Neural progenitor cell (in vitro differentiated cells): ENCODE measurements at regions not wholly inside any gene's neighbourhood (a gene's known extent, or its start where the extent isn't known, plus 50 kb on each side); places are given as distances from the start of the nearest gene placed in this dataset.

Source experiments
- DNase-seq: peaks from one replicate; pipeline ENCODE4 v3.0.0-alpha.2; 2016; ENCODE audit warnings: low spot score
- H2AFZ ChIP-seq: fragments of 200-600 bp; sonication (generic); replicated peaks from 2 replicates; pipeline ENCODE4 v1.6.1; 2016; ENCODE audit warnings: antibody characterized with exemption
- H3F3A ChIP-seq: fragments of 200-600 bp; sonication (generic); 2 replicates; pipeline ENCODE4 v1.6.1; 2016; ENCODE audit warnings: antibody characterized with exemption, low read depth
- H3K27ac ChIP-seq: fragments of 200-600 bp; sonication (generic); 2 replicates; pipeline ENCODE4 v1.5.1; 2016; ENCODE audit warnings: mild to moderate bottlenecking
- H3K27me3 ChIP-seq: fragments of 200-600 bp; sonication (generic); 2 replicates; pipeline ENCODE4 v1.6.1; 2016; ENCODE audit warnings: mild to moderate bottlenecking, moderate library complexity
- H3K36me3 ChIP-seq: fragments of 200-600 bp; sonication (generic); 2 replicates; pipeline ENCODE4 v1.5.1; 2016
- H3K4me1 ChIP-seq: fragments of 200-600 bp; sonication (generic); 2 replicates; pipeline ENCODE4 v1.6.1; 2016; ENCODE audit warnings: mixed run types
- H3K4me2 ChIP-seq: fragments of 200-600 bp; sonication (generic); 2 replicates; pipeline ENCODE4 v1.6.1; 2016
- H3K4me3 ChIP-seq: fragments of 200-600 bp; sonication (generic); 2 replicates; pipeline ENCODE4 v1.5.1; 2016
- H3K79me2 ChIP-seq: fragments of 200-600 bp; sonication (generic); 2 replicates; pipeline ENCODE4 v1.6.1; 2016; ENCODE audit warnings: low read depth
- H3K9ac ChIP-seq: fragments of 200-600 bp; sonication (generic); 2 replicates; pipeline ENCODE4 v1.6.1; 2016
- H3K9me3 ChIP-seq: fragments of 200-600 bp; sonication (generic); 2 replicates; pipeline ENCODE4 v1.5.1; 2016; ENCODE audit warnings: low read depth
- H4K20me1 ChIP-seq: fragments of 200-600 bp; sonication (generic); 2 replicates; pipeline ENCODE4 v1.6.1; 2016; ENCODE audit warnings: low read depth
- H3K27ac Mint-ChIP-seq: 3 replicates; pipeline ENCODE4 v1.8.0; 2021; ENCODE audit warnings: mixed read lengths
- H3K27me3 Mint-ChIP-seq: 2 replicates; pipeline ENCODE4 v1.8.0; 2022; ENCODE audit warnings: low read depth, mild to moderate bottlenecking, inconsistent platforms, moderate library complexity, mixed read lengths; ENCODE audit not compliant: insufficient read depth
- H3K36me3 Mint-ChIP-seq: 3 replicates; pipeline ENCODE4 v1.8.0; 2021; ENCODE audit warnings: mixed read lengths
- H3K4me1 Mint-ChIP-seq: 3 replicates; pipeline ENCODE4 v1.8.0; 2021; ENCODE audit warnings: mixed read lengths
- H3K4me3 Mint-ChIP-seq: 3 replicates; pipeline ENCODE4 v1.8.0; 2021; ENCODE audit warnings: mild to moderate bottlenecking, moderate library complexity, mixed read lengths
- H3K9me3 Mint-ChIP-seq: 3 replicates; pipeline ENCODE4 v1.8.0; 2020; ENCODE audit warnings: mixed read lengths
- EZH2 ChIP-seq: fragments of 200-600 bp; sonication (generic); IDR thresholded peaks from 2 replicates; pipeline ENCODE4 v1.6.1; 2017; ENCODE audit warnings: antibody characterized with exemption, mild to moderate bottlenecking, moderate library complexity
- EZH2phosphoT487 ChIP-seq: fragments of 200-600 bp; sonication (generic); IDR thresholded peaks from 2 replicates; pipeline ENCODE4 v1.6.1; 2017; ENCODE audit warnings: antibody characterized with exemption
- TF ChIP-seq, protein P1 (sequence below): fragments of 200-600 bp; sonication (generic); IDR thresholded peaks from 2 replicates; pipeline ENCODE4 v1.5.1; 2017; ENCODE audit warnings: antibody characterized with exemption, mild to moderate bottlenecking

DNA sequence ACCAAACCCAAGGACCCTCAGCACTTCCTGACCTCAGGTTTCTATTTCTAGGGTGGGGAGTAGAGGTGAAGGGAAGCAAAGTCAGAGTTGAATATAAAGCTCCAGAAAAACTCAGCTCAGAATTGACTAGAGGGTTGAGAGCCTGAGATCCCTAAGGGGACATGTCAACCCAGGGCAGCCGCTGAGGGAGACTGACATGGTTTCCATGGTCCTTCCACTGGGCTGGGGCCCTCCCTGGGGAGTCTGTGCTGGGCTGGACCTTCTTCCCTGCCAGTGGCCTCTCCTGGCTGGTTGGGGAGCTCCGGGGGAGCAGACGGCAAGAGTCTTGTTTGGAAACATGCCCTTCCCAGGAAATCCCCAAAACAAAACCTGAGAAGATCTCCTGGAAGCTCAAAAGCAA is 121.3 kb downstream of the METRNL start:
- H3F3A ChIP-seq, result no peaks in the 10 kb centered on the region
- H3K4me2 ChIP-seq, result no peak overlapping the region
- no peaks in the 10 kb centered on the region for H3K9me3 ChIP-seq
- Mint-ChIP-seq H3K9me3 (peaks cover 15% of the 10 kb centered on the region), H3K27ac (no peak overlapping the region), H3K27me3 (peaks cover 20% of the 10 kb centered on the region), H3K4me1 (peaks cover 2% of the 10 kb centered on the region), H3K4me3 (no peak overlapping the region), H3K36me3 (peaks cover 4% of the 10 kb centered on the region)
- no peaks in the 10 kb centered on the region for H3K79me2 ChIP-seq
- no peak overlapping the region for H3K27ac ChIP-seq
- H4K20me1 ChIP-seq, result no peaks in the 10 kb centered on the region
- H3K36me3 ChIP-seq, result no peaks in the 10 kb centered on the region
- no peaks in the 10 kb centered on the region for H3K4me1 ChIP-seq
- no peaks in the 10 kb centered on the region for H3K27me3 ChIP-seq
- TF ChIP-seq EZH2phosphoT487 (no peak), EZH2 (no peak)
- TF ChIP-seq, protein P1, sequence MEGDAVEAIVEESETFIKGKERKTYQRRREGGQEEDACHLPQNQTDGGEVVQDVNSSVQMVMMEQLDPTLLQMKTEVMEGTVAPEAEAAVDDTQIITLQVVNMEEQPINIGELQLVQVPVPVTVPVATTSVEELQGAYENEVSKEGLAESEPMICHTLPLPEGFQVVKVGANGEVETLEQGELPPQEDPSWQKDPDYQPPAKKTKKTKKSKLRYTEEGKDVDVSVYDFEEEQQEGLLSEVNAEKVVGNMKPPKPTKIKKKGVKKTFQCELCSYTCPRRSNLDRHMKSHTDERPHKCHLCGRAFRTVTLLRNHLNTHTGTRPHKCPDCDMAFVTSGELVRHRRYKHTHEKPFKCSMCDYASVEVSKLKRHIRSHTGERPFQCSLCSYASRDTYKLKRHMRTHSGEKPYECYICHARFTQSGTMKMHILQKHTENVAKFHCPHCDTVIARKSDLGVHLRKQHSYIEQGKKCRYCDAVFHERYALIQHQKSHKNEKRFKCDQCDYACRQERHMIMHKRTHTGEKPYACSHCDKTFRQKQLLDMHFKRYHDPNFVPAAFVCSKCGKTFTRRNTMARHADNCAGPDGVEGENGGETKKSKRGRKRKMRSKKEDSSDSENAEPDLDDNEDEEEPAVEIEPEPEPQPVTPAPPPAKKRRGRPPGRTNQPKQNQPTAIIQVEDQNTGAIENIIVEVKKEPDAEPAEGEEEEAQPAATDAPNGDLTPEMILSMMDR, result no peak
- H3K9ac ChIP-seq, result no peak overlapping the region
- DNase-seq, result no peak
- no peak overlapping the region for H2AFZ ChIP-seq
- H3K4me3 ChIP-seq, result no peak overlapping the region

DNA sequence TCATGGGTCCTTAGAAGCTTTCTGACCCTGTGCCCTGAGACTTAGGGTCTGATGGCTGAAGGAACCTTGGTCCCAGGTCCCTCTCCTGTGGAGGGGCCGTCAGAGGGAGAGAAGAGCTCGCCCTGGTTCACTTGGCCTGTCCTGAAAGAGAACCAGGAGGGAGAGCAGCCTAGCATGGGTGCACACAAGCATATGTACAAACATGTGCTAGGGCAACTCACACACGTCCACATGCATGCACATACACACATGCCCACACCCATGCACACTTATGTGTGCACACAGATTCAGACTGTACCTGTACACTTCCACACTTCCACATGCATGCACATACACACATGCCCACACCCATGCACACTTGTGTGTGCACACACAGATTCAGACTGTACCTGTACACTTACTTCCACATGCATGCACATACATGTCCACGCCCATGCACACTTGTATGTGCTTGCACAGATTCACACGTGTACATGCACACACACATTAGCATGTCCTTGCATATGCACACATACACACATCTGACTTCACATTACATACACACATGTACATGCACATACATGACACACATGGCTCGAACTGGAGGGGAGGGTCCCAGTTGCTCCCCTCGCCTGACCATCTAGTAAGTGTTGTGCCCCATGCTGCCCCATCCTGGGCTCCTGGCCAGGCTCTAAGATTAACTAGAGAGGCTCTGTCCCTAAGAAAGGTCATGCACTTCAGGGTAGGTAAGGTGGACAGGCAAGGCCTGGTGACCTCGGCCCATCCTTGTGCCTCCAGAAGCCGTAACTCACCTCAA is 122.0 kb downstream of the METRNL start:
- H2AFZ ChIP-seq, result no peak overlapping the region
- peaks cover 4% of the 10 kb centered on the region for H3K36me3 Mint-ChIP-seq
- no peak for TF ChIP-seq EZH2phosphoT487
- TF ChIP-seq, protein P1, result no peak
- no peak for TF ChIP-seq EZH2

DNA sequence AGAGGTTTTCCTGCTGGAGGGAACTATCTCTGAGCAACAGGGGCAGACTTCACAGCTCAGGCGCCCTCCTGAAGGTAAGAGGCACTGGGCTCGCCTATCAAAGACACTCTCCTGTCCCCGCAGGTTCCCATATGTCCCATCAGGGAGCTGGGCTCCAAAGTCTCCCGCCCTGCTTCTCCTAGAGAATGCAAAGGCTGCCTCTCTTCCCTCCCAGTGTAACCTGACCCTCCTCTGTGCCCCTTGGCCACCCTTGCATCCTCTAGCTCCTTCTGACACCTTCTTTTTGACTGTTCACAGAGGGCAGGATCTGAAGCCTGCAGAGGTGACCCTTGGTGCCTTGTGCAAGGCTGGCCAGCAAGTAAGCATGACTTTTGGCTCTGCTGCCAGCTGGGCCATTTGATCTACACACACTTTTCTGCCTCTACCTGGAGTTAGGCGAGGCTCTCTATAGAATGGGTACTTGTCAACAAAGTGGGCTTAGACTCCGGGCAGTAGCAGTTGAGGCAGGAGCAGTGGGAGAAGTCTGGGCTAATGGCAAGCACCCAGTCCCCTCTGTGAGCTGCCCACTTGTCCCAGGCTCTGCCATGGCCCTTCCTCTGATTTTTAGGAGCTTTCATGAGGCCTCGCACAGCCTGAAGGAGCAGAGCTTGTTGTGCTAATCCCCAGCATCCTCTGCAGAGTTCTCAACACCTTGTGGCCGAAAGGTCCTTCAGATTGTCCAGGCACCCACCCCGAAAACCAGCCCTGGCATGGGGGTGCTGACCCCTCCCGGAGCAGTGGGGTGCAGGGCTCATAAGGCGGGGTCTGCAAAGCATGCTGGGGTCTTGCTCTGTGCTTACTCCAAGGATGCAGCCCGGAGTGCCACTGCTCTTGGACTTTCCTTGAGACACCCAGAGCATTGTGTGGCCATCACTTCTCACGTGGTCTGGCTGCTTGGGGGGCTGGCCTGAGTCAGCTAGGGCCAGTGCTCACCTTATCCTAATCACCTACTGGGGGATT is 122.9 kb downstream of the METRNL start:
- no peak overlapping the region for H3K9ac ChIP-seq
- no peaks in the 10 kb centered on the region for H3F3A ChIP-seq
- Mint-ChIP-seq H3K9me3 (peaks cover 15% of the 10 kb centered on the region), H3K4me1 (peaks cover 2% of the 10 kb centered on the region), H3K27me3 (peaks cover 24% of the 10 kb centered on the region), H3K36me3 (peaks cover 4% of the 10 kb centered on the region), H3K27ac (no peak overlapping the region), H3K4me3 (no peak overlapping the region)
- H3K4me2 ChIP-seq, result no peak overlapping the region
- no peaks in the 10 kb centered on the region for H3K27me3 ChIP-seq
- no peak overlapping the region for H2AFZ ChIP-seq
- no peak overlapping the region for H3K4me3 ChIP-seq
- H4K20me1 ChIP-seq, result no peaks in the 10 kb centered on the region
- no peaks in the 10 kb centered on the region for H3K79me2 ChIP-seq
- no peak overlapping the region for H3K27ac ChIP-seq
- TF ChIP-seq EZH2, result no peak
- TF ChIP-seq EZH2phosphoT487, result no peak
- no peaks in the 10 kb centered on the region for H3K36me3 ChIP-seq
- no peaks in the 10 kb centered on the region for H3K9me3 ChIP-seq
- DNase-seq, result no peak
- no peaks in the 10 kb centered on the region for H3K4me1 ChIP-seq

More for the DNA sequence above, 122.0 kb downstream of the METRNL start:
- Histone ChIP-seq H3K4me1 (no peaks in the 10 kb centered on the region), H3K9me3 (no peaks in the 10 kb centered on the region), H3K79me2 (no peaks in the 10 kb centered on the region), H3K4me3 (no peak overlapping the region), H3K27me3 (no peaks in the 10 kb centered on the region), H3K9ac (no peak overlapping the region), H3F3A (no peaks in the 10 kb centered on the region), H3K27ac (no peak overlapping the region), H3K36me3 (no peaks in the 10 kb centered on the region), H3K4me2 (no peak overlapping the region), H4K20me1 (no peaks in the 10 kb centered on the region)
- DNase-seq, result no peak
- Mint-ChIP-seq H3K4me3 (no peak overlapping the region), H3K27ac (peak overlapping the region; percentile 72), H3K4me1 (peaks cover 2% of the 10 kb centered on the region), H3K9me3 (peaks cover 15% of the 10 kb centered on the region), H3K27me3 (peaks cover 22% of the 10 kb centered on the region)
